ENCODE measurements at regions not wholly inside any gene's neighbourhood (a gene's known extent, or its start where the extent isn't known, plus 50 kb on each side); places are given as distances from the start of the nearest gene placed in this dataset.
A peak's percentile ranks its signal among the peaks of the same experiment; 100 is the strongest.
"Not testable (repeated sequence)": the region's sequence is repeated elsewhere in the genome, so short reads cannot be mapped to it uniquely, and the experiment has no call there.

GRCh38 chrX:114272096-114272686 lies 311.7 kb upstream of the HTR2C start:
- no peak for DNase-seq (ENCODE audit: low read depth)

GRCh38 chrX:114270371-114270770 lies 313.5 kb upstream of the HTR2C start:
- not testable (repeated sequence) for DNase-seq (ENCODE audit: low read depth)

GRCh38 chrX:114268643-114269042 lies 315.2 kb upstream of the HTR2C start:
- DNase-seq (ENCODE audit: low read depth), result no peak

- DNase-seq (ENCODE audit: low read depth), result no peak
Observed at GRCh38 chrX:114267142-114267541, 316.7 kb upstream of the HTR2C start.

GRCh38 chrX:114252186-114252585 lies 331.7 kb upstream of the HTR2C start:
- DNase-seq (ENCODE audit: low read depth), result no peak

GRCh38 chrX:114251575-114251974 lies 332.3 kb upstream of the HTR2C start:
- no peak for DNase-seq (ENCODE audit: low read depth)

GRCh38 chrX:114221445-114221844 lies 362.4 kb upstream of the HTR2C start:
- DNase-seq (ENCODE audit: low read depth), result no peak

GRCh38 chrX:114210879-114211278 lies 373.0 kb upstream of the HTR2C start:
- no peak for DNase-seq (ENCODE audit: low read depth)

- no peak for DNase-seq (ENCODE audit: low read depth)
Observed at GRCh38 chrX:114201622-114202021, 382.3 kb upstream of the HTR2C start.

GRCh38 chrX:114181195-114181594 lies 402.7 kb upstream of the HTR2C start:
- no peak for DNase-seq (ENCODE audit: low read depth)

- no peak for DNase-seq (ENCODE audit: low read depth)
Observed at GRCh38 chrX:114178126-114178525, 405.8 kb upstream of the HTR2C start.

- DNase-seq (ENCODE audit: low read depth), result not testable (repeated sequence)
Observed at GRCh38 chrX:114167276-114167675, 416.6 kb upstream of the HTR2C start.

- no peak for DNase-seq (ENCODE audit: low read depth)
Observed at GRCh38 chrX:114166601-114167000, 417.3 kb upstream of the HTR2C start.

GRCh38 chrX:114165537-114165936 lies 418.3 kb upstream of the HTR2C start:
- no peak for DNase-seq (ENCODE audit: low read depth)

GRCh38 chrX:114162068-114162735 lies 421.7 kb upstream of the HTR2C start:
- no peak for DNase-seq (ENCODE audit: low read depth)

GRCh38 chrX:114152801-114153200 lies 431.1 kb upstream of the HTR2C start:
- no peak for DNase-seq (ENCODE audit: low read depth)

GRCh38 chrX:114152130-114152529 lies 431.8 kb upstream of the HTR2C start:
- peak; percentile 37 for DNase-seq (ENCODE audit: low read depth)

GRCh38 chrX:114134465-114134864 lies 449.4 kb upstream of the HTR2C start:
- DNase-seq (ENCODE audit: low read depth), result no peak

GRCh38 chrX:114127411-114128025 lies 456.4 kb upstream of the HTR2C start:
- DNase-seq (ENCODE audit: low read depth), result no peak

- no peak for DNase-seq (ENCODE audit: low read depth)
Observed at GRCh38 chrX:114127005-114127404, 456.9 kb upstream of the HTR2C start.

- DNase-seq (ENCODE audit: low read depth), result no peak
Observed at GRCh38 chrX:114101081-114101480, 482.8 kb upstream of the HTR2C start.

GRCh38 chrX:114097866-114098265 lies 486.0 kb upstream of the HTR2C start:
- DNase-seq (ENCODE audit: low read depth), result no peak

- no peak for DNase-seq (ENCODE audit: low read depth)
Observed at GRCh38 chrX:114097427-114097826, 486.5 kb upstream of the HTR2C start.

GRCh38 chrX:114095789-114096188 lies 488.1 kb upstream of the HTR2C start:
- no peak for DNase-seq (ENCODE audit: low read depth)
